Adrenal gland (tissue), 9 donors: ENCODE measurements at regions not wholly inside any gene's neighbourhood (a gene's known extent, or its start where the extent isn't known, plus 50 kb on each side); places are given as distances from the start of the nearest gene placed in this dataset.

Experiments
- DNase-seq, 7 donors: peaks; one replicate each; pipeline ENCODE4 v3.0.0-alpha.2; 2019 to 2020
- H3K27ac ChIP-seq, 5 donors: fragments of 200-600 bp; sonication (generic) in 4 of 5; 1 replicate in 3 of 5; 2 replicates in 2 of 5; pipeline versions ENCODE4 v1.5.1 to v1.8.0; 2016 to 2020; ENCODE audit warnings: mild to moderate bottlenecking in 1 of 5
- H3K27me3 ChIP-seq: fragments of 200-600 bp; 2 replicates; pipeline ENCODE4 v1.8.0; 2021
- H3K36me3 ChIP-seq, 2 donors: fragments of 200-600 bp; replicated peaks in 1 of 2; 1 replicate in 1 of 2; 2 replicates in 1 of 2; pipeline versions ENCODE4 v1.5.1 to v1.8.0; 2018 to 2022
- H3K4me1 ChIP-seq, 2 donors: fragments of 200-600 bp; replicated peaks in 1 of 2; 1 replicate in 1 of 2; 2 replicates in 1 of 2; pipeline versions ENCODE4 v1.5.1 to v1.8.0; 2018 to 2021
- H3K4me3 ChIP-seq, 4 donors: fragments of 200-600 bp; sonication (generic) in 3 of 4; one replicate each; pipeline ENCODE4 v1.5.1; 2016 to 2018
- H3K9me3 ChIP-seq, 3 donors: fragments of 200-600 bp; sonication (generic) in 1 of 3; replicated peaks in 1 of 3; 1 replicate in 2 of 3; 2 replicates in 1 of 3; pipeline versions ENCODE4 v1.5.1 to v1.8.0; 2016 to 2021
- POLR2A ChIP-seq, 2 donors: fragments of 450-650 bp; IDR thresholded peaks; one replicate each; pipeline ENCODE4 v1.6.1; 2017; ENCODE audit warnings: antibody characterized with exemption in 2 of 2, mild to moderate bottlenecking in 2 of 2, moderate library complexity in 1 of 2
- WGBS, 4 donors: extraction: QIAGEN DNeasy Blood & Tissue Kit in 2 of 4; methylation state at CpG; one replicate each; pipeline versions ENCODE4 v1.1.5 to v1.1.7; 2013 to 2017; 5-methylcytosine and 5-hydroxymethylcytosine counted together
- intact Hi-C, 2 donors: fragments of 100-400 bp; cut with DNase I; formaldehyde crosslinking; loops; one replicate each; pipeline versions ENCODE4 v1.14.1 to v1.15.0; 2022 to 2023
- TF ChIP-seq, protein P1 (sequence below), 6 experiments: fragments of 450-650 bp in 4 of 6; fragments of 200-600 bp in 2 of 6; sonication (generic) in 1 of 6; IDR thresholded peaks; 1 replicate in 5 of 6; 2 replicates in 1 of 6; pipeline versions ENCODE4 v1.5.1 to v1.8.0; 2016 to 2021; ENCODE audit warnings: antibody characterized with exemption in 6 of 6, mild to moderate bottlenecking in 2 of 6, moderate library complexity in 1 of 6
- donor health status: healthy with polysubstance abuse.
- donor health status: Bipolar disorder and iron deficiency.
- donor health status: DM: yes; HTN: yes; CAD: no.
- donor health status: DM: no; HTN: no; CAD: no.
- donor health status: DM: no; HTN: no; CAD: no.

DNA sequence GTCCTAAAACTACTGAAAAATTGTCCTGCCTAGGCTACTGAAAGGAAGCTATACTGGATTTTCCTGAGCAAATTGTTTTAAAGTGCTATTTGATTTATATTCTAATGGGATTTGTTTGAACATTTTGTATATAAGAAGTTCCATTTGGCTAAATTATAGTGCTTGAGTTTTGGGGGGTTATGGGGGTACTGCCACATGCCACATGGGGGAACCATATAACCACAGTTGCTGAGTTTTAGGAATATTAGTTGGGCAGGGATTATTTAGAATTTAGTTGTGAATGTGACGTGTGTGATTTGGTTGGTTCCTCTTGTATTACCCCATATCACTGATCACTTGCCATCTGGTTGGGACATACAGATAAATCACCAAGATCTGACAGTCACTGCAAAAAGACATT lies 224.5 kb upstream of the TAPT1 start:
- 78 to 100% (median 85%) methylated on average over 1 of the region's 1 CpG for WGBS, 4 donors
- no peak for DNase-seq
- intact Hi-C loops, result no loop called here

DNA sequence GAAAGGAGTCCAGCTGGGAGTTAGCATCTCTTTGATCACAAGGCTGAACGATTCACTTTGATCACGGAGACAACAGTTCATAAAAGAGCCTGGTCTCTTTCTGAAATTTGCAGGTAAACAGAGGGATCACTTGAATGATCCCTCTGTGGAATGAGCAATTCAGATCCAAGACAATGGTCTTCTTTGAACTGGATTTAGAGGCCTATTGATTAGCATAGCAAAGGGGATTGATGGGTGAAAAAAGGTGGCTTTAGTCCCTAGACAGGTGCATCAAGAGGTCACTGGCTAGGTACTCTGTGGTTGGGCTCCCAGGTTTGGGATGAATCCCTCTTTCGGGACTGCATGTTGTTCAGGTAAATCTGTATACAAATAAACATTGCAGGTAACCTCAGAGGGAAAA lies 223.8 kb upstream of the TAPT1 start:
- WGBS, 4 donors, result 70 to 84% (median 75%) methylated on average over 3 of the region's 3 CpGs
- no peaks in the 10 kb centered on the region for H3K27me3 ChIP-seq
- intact Hi-C loops, result no loop called here

More for the DNA sequence above, 224.5 kb upstream of the TAPT1 start:
- H3K9me3 ChIP-seq, result no peaks in the 10 kb centered on the region
- no peak overlapping the region for H3K27ac ChIP-seq
- no peak overlapping the region for H3K4me3 ChIP-seq
- H3K36me3 ChIP-seq, result no peaks in the 10 kb centered on the region
- H3K4me1 ChIP-seq, result no peaks in the 10 kb centered on the region
- no peaks in the 10 kb centered on the region for H3K27me3 ChIP-seq
- TF ChIP-seq, protein P1, sequence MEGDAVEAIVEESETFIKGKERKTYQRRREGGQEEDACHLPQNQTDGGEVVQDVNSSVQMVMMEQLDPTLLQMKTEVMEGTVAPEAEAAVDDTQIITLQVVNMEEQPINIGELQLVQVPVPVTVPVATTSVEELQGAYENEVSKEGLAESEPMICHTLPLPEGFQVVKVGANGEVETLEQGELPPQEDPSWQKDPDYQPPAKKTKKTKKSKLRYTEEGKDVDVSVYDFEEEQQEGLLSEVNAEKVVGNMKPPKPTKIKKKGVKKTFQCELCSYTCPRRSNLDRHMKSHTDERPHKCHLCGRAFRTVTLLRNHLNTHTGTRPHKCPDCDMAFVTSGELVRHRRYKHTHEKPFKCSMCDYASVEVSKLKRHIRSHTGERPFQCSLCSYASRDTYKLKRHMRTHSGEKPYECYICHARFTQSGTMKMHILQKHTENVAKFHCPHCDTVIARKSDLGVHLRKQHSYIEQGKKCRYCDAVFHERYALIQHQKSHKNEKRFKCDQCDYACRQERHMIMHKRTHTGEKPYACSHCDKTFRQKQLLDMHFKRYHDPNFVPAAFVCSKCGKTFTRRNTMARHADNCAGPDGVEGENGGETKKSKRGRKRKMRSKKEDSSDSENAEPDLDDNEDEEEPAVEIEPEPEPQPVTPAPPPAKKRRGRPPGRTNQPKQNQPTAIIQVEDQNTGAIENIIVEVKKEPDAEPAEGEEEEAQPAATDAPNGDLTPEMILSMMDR (IDR thresholded peaks at IDR 0.05), result no peak
- no peak for TF ChIP-seq POLR2A (IDR thresholded peaks at IDR 0.05)

DNA sequence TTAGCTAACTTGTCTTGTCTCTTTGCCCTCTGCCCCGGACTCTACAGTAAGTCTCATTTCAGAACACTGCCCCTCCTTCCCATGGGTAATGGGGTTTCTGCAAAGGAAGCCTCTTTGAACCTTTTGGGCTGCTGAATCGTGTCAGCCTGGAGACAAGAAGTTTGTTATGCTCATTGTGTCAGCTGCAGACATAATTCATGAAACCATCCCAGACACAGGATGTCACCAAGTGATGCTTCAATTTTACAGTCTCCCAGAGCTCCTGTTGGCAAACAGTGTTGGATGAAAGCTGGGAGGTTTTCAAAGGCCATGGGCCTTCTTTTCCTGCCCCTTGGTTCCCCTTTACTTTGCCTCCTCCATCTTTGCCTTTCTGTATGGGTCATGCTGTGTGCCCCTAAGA lies 223.1 kb upstream of the TAPT1 start:
- H3K27ac ChIP-seq, result no peak overlapping the region
- H3K27me3 ChIP-seq, result no peaks in the 10 kb centered on the region
- H3K4me3 ChIP-seq, result no peak overlapping the region
- WGBS, 4 donors, result 55 to 68% (median 57%) methylated on average over 2 of the region's 2 CpGs
- no peak for TF ChIP-seq POLR2A (IDR thresholded peaks at IDR 0.05)
- TF ChIP-seq, protein P1 (IDR thresholded peaks at IDR 0.05), result no peak
- no peaks in the 10 kb centered on the region for H3K36me3 ChIP-seq
- DNase-seq, result no peak
- H3K9me3 ChIP-seq, result no peaks in the 10 kb centered on the region
- no peaks in the 10 kb centered on the region for H3K4me1 ChIP-seq
- intact Hi-C loops, result loop anchor here (10.0 kb wide), 2 partner anchors 165 to 425 kb away; no protein-coding TSS in a partner anchor

More for the DNA sequence above, 223.8 kb upstream of the TAPT1 start:
- H3K4me3 ChIP-seq, result no peak overlapping the region
- H3K4me1 ChIP-seq, result no peaks in the 10 kb centered on the region
- TF ChIP-seq POLR2A (IDR thresholded peaks at IDR 0.05), result no peak
- TF ChIP-seq, protein P1 (IDR thresholded peaks at IDR 0.05), result no peak
- no peaks in the 10 kb centered on the region for H3K9me3 ChIP-seq
- H3K27ac ChIP-seq, result no peak overlapping the region
- no peaks in the 10 kb centered on the region for H3K36me3 ChIP-seq
- no peak for DNase-seq

DNA sequence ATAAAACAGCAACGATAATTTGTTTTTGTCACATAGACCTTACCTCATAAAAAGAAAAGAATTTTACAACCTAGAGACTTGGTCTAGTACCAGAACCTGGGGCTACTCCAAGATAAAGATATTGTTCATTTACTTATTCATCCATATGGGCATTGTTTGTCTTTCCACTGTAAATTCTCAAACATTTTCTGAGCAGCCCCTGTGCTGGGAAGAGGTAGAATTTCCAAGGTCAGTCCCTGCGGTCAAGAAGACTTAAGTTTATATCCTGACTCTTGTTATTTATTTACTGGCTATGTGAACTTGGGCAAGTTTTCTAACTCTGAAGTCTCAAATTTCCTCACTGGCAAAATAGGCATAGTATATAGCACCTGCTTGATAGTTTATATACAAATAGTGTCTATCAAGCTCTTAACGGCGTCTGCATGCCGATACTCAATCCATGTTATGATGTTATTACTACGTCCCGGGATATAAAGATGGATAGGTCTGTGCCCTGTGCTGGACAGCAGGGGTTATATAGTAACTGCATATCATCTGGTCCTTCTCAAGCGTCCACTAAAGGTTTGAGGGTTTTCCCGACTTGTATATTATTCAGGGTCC lies 222.1 kb upstream of the TAPT1 start:
- Histone ChIP-seq H3K9me3 (no peaks in the 10 kb centered on the region), H3K4me3 (no peak overlapping the region), H3K36me3 (no peaks in the 10 kb centered on the region), H3K4me1 (no peaks in the 10 kb centered on the region), H3K27me3 (no peaks in the 10 kb centered on the region), H3K27ac (no peak overlapping the region)
- 71 to 78% (median 77%) methylated on average over 9 of the region's 9 CpGs for WGBS, 4 donors
- TF ChIP-seq, protein P1 (IDR thresholded peaks at IDR 0.05), result no peak
- TF ChIP-seq POLR2A (IDR thresholded peaks at IDR 0.05), result no peak
- intact Hi-C loops, result loop anchor here (10.0 kb wide), 2 partner anchors 164 to 424 kb away; no protein-coding TSS in a partner anchor
- DNase-seq, result no peak
